SK-N-SH (cell line): ENCODE measurements at regions not wholly inside any gene's neighbourhood (a gene's known extent, or its start where the extent isn't known, plus 50 kb on each side); places are given as distances from the start of the nearest gene placed in this dataset.

Source experiments
- CTCF ChIA-PET: fragments of 300-600, 350-600 bp; formaldehyde crosslinking; extraction: SDS; loops from one replicate; lab custom pipeline; 2021; lab: Yijun Ruan, JAX
- POLR2A ChIA-PET: fragments of 350-600 bp; sonication (Branson Sonifier 250); formaldehyde crosslinking; extraction: SDS; loops from one replicate; lab custom pipeline; 2020; ENCODE audit warnings: antibody characterized with exemption, inconsistent platforms; lab: Yijun Ruan, JAX
- DNase-seq: peaks from one replicate; pipeline ENCODE4 v3.0.0; 2012
- H2AFZ ChIP-seq: fragments of 200-600 bp; sonication (generic); 2 replicates; pipeline ENCODE4 v1.8.1; 2016; ENCODE audit warnings: antibody characterized with exemption, mild to moderate bottlenecking, low read depth
- H3F3A ChIP-seq: fragments of 200-600 bp; sonication (generic); replicated peaks from 2 replicates; pipeline ENCODE3; 2016; ENCODE audit warnings: antibody characterized with exemption, mild to moderate bottlenecking; ENCODE audit not compliant: insufficient read depth
- H3K27ac ChIP-seq, 2 experiments: fragments of 200-500 bp in 1 of 2; fragments of 200-600 bp in 1 of 2; sonication (Bioruptor generic) in 1 of 2; sonication (generic), shearing (Covaris generic) in 1 of 2; 2 replicates each; pipeline versions ENCODE4 v1.5.1 to v1.6.1; 2014 to 2016; ENCODE audit warnings: low read depth in 2 of 2, inconsistent platforms in 1 of 2, low read length in 1 of 2, mild to moderate bottlenecking in 1 of 2, mixed read lengths in 1 of 2
- H3K27me3 ChIP-seq: fragments of 200-600 bp; sonication (generic), shearing (Covaris generic); 2 replicates; pipeline ENCODE4 v1.6.1; 2016; ENCODE audit warnings: mixed run types; ENCODE audit not compliant: insufficient read depth
- H3K36me3 ChIP-seq, 2 experiments: fragments of 200-500 bp in 1 of 2; fragments of 200-600 bp in 1 of 2; sonication (Bioruptor generic) in 1 of 2; sonication (generic) in 1 of 2; replicated peaks in 1 of 2; 2 replicates each; pipeline versions ENCODE3 to v1.5.1; 2014 to 2016; ENCODE audit warnings: low read length in 1 of 2, mild to moderate bottlenecking in 1 of 2; ENCODE audit not compliant: insufficient read depth in 2 of 2, control insufficient read depth in 1 of 2
- H3K4me1 ChIP-seq, 2 experiments: fragments of 200-500 bp in 1 of 2; fragments of 200-600 bp in 1 of 2; sonication (Bioruptor generic) in 1 of 2; sonication (generic), shearing (Covaris generic) in 1 of 2; 2 replicates each; pipeline versions ENCODE4 v1.5.1 to v1.6.1; 2014 to 2016; ENCODE audit warnings: low read depth in 1 of 2, low read length in 1 of 2, mixed run types in 1 of 2; ENCODE audit not compliant: insufficient read depth in 2 of 2, control insufficient read depth in 1 of 2
- H3K4me2 ChIP-seq: fragments of 200-600 bp; sonication (generic), shearing (Covaris generic); 2 replicates; pipeline ENCODE4 v1.6.1; 2017; ENCODE audit warnings: mixed run types
- H3K4me3 ChIP-seq, 2 experiments: fragments of 200-500 bp in 1 of 2; fragments of 200-600 bp in 1 of 2; sonication (Bioruptor generic) in 1 of 2; sonication (generic), shearing (Covaris generic) in 1 of 2; 2 replicates each; pipeline versions ENCODE4 v1.5.1 to v1.8.1; 2014 to 2016; ENCODE audit warnings: low read depth in 2 of 2, inconsistent platforms in 1 of 2, low read length in 1 of 2, mild to moderate bottlenecking in 1 of 2, mixed read lengths in 1 of 2, moderate library complexity in 1 of 2
- H3K79me2 ChIP-seq: fragments of 200-600 bp; sonication (generic); 2 replicates; pipeline ENCODE4 v1.8.1; 2017; ENCODE audit warnings: mild to moderate bottlenecking; ENCODE audit not compliant: insufficient read depth
- H3K9ac ChIP-seq: fragments of 200-600 bp; sonication (generic); 2 replicates; pipeline ENCODE4 v1.6.1; 2017; ENCODE audit warnings: mixed run types
- H3K9me2 ChIP-seq: fragments of 200-600 bp; sonication (generic); 2 replicates; pipeline ENCODE4 v1.6.1; 2017; ENCODE audit warnings: mixed run types
- H3K9me3 ChIP-seq: fragments of 200-600 bp; sonication (generic); 2 replicates; pipeline ENCODE4 v1.6.1; 2017; ENCODE audit warnings: mixed run types, mild to moderate bottlenecking, moderate library complexity
- H4K20me1 ChIP-seq: fragments of 200-600 bp; sonication (generic); 2 replicates; pipeline ENCODE4 v1.6.1; 2017; ENCODE audit warnings: mild to moderate bottlenecking, mixed run types; ENCODE audit not compliant: insufficient read depth
- CTCF ChIP-seq: fragments of 200-600 bp; sonication (generic); IDR thresholded peaks from 2 replicates; pipeline ENCODE4 v1.6.1; 2017; ENCODE audit warnings: antibody characterized with exemption, mild to moderate bottlenecking, moderate library complexity
- ELF1 ChIP-seq: IDR thresholded peaks from 2 replicates; pipeline ENCODE4 v1.4.0; 2012
- IRF3 ChIP-seq: fragments of 150-350 bp; IDR thresholded peaks from 2 replicates; pipeline ENCODE4 v1.6.1; 2016; ENCODE audit warnings: mild to moderate bottlenecking, low read depth, low read length
- NFIC ChIP-seq: IDR thresholded peaks from 2 replicates; pipeline ENCODE4 v1.4.0; 2012; ENCODE audit warnings: borderline replicate concordance
- PBX3 ChIP-seq: IDR thresholded peaks from 2 replicates; pipeline ENCODE4; 2012
- RAD21 ChIP-seq: IDR thresholded peaks from 2 replicates; pipeline ENCODE4 v1.6.1; 2012; ENCODE audit warnings: mild to moderate bottlenecking, low read length
- RXRA ChIP-seq: IDR thresholded peaks from 2 replicates; pipeline ENCODE4 v1.4.0; 2012; ENCODE audit warnings: low read depth, mild to moderate bottlenecking, borderline replicate concordance
- SIN3A ChIP-seq: IDR thresholded peaks from 2 replicates; pipeline ENCODE4 v1.6.1; 2012; ENCODE audit warnings: low read depth, mild to moderate bottlenecking, low read length, moderate library complexity, borderline replicate concordance
- TAF1 ChIP-seq: IDR thresholded peaks from 2 replicates; pipeline ENCODE4 v1.6.1; 2012; ENCODE audit warnings: low read depth, mild to moderate bottlenecking, low read length, moderate library complexity, borderline replicate concordance
- TEAD4 ChIP-seq: IDR thresholded peaks from 2 replicates; pipeline ENCODE4 v1.4.0; 2012; ENCODE audit warnings: mild to moderate bottlenecking, borderline replicate concordance; ENCODE audit not compliant: insufficient read depth
- USF1 ChIP-seq: IDR thresholded peaks from 2 replicates; pipeline ENCODE4 v1.4.0; 2012; ENCODE audit warnings: low read depth, borderline replicate concordance
- USF2 ChIP-seq: fragments of 150-350 bp; IDR thresholded peaks from 2 replicates; pipeline ENCODE4 v1.6.1; 2017; ENCODE audit warnings: antibody characterized with exemption, low read length, low read depth, borderline replicate concordance
- WGBS: methylation state at CpG from one replicate; pipeline ENCODE4 v1.1.6; 2017; ENCODE audit warnings: low lambda C conversion rate; 5-methylcytosine and 5-hydroxymethylcytosine counted together

- TF ChIP-seq PBX3 (no peak), CTCF (no peak), ELF1 (no peak), RXRA (no peak), TAF1 (no peak), USF2 (no peak), SIN3A (no peak), USF1 (no peak), TEAD4 (no peak)
Observed at GRCh38 chr15:70585707-70586034, 177.7 kb downstream of the UACA start (continued).

- Histone ChIP-seq H3F3A (no peaks in the 10 kb centered on the region), H3K4me2 (no peak overlapping the region), H3K4me1 (no peaks in the 10 kb centered on the region; a peak in 1 of 4 replicates), H3K9me2 (no peaks in the 10 kb centered on the region), H3K27me3 (no peaks in the 10 kb centered on the region), H3K9ac (no peak overlapping the region), H2AFZ (no peak overlapping the region), H3K79me2 (no peaks in the 10 kb centered on the region), H3K4me3 (no peak overlapping the region), H3K36me3 (no peaks in the 10 kb centered on the region), H3K27ac (no peak overlapping the region), H3K9me3 (no peaks in the 10 kb centered on the region), H4K20me1 (no peaks in the 10 kb centered on the region)
- WGBS = 55% methylated on average over 21 of the region's 64 CpGs
- ChIA-PET POLR2A (no interaction called here), CTCF (interaction anchor here (0.6 to 0.8 kb wide), 2 partner anchors 13 to 80 kb away, joined by 4 read pairs; no protein-coding TSS in a partner anchor)
- TF ChIP-seq TAF1 (no peak), IRF3 (no peak), RAD21 (peak; percentile 10; the same call in 1 of the 2 replicates), NFIC (no peak), CTCF (peak; percentile 32)
- peak; percentile 74 for DNase-seq
Observed at GRCh38 chr15:70584838-70585706, 178.3 kb downstream of the UACA start.
